ENCODE measurements at regions not wholly inside any gene's neighbourhood (a gene's known extent, or its start where the extent isn't known, plus 50 kb on each side); places are given as distances from the start of the nearest gene placed in this dataset.
"Not testable (repeated sequence)": the region's sequence is repeated elsewhere in the genome, so short reads cannot be mapped to it uniquely, and the experiment has no call there.

DNA sequence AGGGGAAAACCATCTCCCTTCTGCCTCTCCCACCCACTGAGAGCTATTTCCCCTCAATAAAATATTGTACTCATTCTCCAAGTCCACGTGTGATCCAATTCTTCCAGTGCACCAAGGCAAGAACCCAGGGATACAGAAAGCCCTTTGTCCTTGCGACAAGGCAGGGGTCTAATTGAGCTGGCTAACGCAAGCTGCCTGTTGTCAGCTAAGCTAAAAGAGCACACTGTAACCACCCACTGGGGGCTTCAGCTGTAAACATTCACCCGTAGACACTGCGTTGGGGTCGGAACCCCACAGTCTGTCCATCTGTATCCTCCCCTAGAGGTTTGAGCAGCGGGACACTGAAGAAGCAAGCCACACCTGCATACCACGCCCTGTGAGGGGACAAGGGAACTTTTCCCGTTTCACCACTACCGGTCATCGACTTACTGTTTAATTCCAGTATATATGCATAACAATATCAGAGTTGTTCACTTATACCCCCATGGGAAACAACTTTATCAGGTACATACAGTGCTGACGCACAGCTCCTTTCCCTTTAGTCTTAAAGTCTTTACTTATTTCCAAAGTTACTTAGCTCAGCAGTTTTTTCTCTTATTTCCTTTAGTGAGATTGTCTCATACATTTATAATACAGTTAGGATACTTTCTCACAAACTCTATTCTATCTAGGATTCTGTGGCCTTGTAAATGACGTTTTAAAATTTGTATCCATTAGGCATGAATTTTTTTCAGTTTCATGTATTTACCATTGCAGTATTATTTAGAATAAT, 721.6 kb downstream of the ANKRD7 start:
- H3K4me3 ChIP-seq (ENCODE audit: low read depth, low read length): no peak overlapping the region
- TF ChIP-seq, protein P1, sequence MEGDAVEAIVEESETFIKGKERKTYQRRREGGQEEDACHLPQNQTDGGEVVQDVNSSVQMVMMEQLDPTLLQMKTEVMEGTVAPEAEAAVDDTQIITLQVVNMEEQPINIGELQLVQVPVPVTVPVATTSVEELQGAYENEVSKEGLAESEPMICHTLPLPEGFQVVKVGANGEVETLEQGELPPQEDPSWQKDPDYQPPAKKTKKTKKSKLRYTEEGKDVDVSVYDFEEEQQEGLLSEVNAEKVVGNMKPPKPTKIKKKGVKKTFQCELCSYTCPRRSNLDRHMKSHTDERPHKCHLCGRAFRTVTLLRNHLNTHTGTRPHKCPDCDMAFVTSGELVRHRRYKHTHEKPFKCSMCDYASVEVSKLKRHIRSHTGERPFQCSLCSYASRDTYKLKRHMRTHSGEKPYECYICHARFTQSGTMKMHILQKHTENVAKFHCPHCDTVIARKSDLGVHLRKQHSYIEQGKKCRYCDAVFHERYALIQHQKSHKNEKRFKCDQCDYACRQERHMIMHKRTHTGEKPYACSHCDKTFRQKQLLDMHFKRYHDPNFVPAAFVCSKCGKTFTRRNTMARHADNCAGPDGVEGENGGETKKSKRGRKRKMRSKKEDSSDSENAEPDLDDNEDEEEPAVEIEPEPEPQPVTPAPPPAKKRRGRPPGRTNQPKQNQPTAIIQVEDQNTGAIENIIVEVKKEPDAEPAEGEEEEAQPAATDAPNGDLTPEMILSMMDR (IDR thresholded peaks at IDR 0.05; ENCODE audit: low read depth, low read length): no peak

DNA sequence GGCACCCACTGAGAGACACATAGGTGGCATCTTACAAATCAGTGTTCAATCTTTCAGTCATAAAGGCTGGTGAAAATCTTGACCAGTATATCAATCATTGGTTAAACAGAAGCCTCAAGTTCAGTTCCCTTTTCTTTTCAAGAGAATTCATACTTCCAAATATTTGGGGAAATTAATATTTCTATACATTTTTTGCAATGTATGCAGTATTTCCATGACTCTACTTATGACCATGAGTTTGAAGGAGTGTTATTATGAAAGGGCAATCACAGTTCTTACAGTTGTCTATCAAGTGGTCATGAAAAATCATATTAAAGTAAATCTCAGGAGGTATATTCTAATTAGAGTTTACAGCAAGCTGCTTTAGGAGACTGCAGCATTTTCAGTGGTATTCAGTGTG, 724.0 kb downstream of the ANKRD7 start:
- TF ChIP-seq, protein P1 (IDR thresholded peaks at IDR 0.05; ENCODE audit: low read depth, low read length): no peak
- no peak overlapping the region for H3K4me3 ChIP-seq (ENCODE audit: low read depth, low read length)

DNA sequence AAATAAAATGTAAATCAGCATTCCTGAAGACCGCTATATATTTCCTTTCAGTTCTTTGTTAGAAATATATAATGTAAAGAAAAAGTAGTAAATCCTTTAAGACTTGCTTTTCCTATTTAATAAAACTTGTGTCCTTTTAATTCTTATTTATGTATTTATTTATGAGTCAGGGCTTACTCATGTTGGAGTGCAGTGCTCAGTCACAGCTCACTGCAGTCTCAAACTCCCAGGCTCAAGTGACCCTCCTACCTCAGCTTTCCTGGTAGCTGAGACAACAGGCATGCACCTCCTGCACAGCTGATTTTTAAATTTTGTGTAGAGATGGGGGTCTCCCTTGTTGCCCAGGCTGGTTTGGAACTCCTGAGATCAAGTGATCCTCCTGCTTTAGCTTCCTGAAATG, 724.5 kb downstream of the ANKRD7 start:
- TF ChIP-seq, protein P1 (IDR thresholded peaks at IDR 0.05; ENCODE audit: low read depth, low read length): no peak
- no peak overlapping the region for H3K4me3 ChIP-seq (ENCODE audit: low read depth, low read length)

DNA sequence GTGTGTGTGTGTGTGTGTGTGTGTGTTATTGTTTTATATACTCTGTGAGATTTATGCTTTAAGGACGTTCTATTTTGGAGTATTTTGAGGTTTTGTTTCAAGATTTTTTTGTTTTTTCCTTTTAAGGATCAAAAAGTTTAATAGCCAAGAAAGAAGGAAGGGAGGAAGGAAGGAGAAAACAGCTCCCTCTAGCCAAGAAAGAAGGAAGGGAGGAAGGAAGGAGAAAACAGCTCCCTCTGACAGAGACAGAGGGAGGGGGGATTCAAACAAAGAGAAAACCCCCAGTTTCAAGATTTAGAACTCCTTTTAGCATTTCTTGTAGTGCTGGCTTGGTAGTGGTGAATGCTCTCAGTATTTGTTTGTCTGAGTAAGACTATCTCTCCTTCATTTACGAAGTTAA, 731.8 kb downstream of the ANKRD7 start:
- not testable (repeated sequence) for H3K4me3 ChIP-seq (ENCODE audit: low read depth, low read length)

DNA sequence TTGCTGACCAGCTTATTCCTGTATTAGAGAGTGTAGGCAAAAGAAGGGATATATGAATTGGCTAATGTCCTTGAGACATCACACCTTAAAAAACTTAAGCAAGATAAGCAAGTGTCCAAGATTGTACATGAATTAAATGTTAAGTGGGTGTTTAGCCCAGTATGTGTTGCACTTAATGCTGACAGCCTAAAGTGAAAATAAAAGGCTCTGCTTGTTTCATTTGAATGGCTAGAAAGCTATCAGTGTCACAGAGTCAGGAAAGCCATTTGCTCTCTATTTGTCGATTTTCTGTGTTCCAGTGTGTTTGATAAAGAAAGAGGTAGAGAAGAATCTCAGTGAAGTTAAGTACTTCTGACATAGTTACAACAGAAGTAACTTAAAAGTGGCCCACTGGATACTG, 744.9 kb downstream of the ANKRD7 start:
- TF ChIP-seq, protein P1 (IDR thresholded peaks at IDR 0.05; ENCODE audit: low read depth, low read length): no peak
- no peak overlapping the region for H3K4me3 ChIP-seq (ENCODE audit: low read depth, low read length)

DNA sequence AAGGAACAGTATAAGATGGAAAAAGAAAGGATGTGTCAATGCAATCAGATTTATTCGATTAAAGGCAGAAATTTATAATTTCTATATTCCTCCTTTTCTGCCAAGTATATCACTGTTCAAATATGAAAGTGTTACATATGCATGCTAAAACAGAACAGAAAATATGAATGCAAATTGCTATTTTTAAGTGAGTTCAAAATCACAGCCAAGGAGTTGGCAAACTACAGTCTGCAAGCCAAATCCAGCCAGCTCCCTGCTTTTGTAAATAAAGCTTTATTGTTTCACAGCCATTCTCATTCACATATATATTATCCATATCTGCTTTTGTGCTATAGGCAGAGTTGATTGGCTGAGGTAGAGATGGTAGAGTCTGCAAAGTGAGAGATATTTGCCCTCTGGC, 747.2 kb downstream of the ANKRD7 start:
- H3K4me3 ChIP-seq (ENCODE audit: low read depth, low read length): no peak overlapping the region
- TF ChIP-seq, protein P1 (IDR thresholded peaks at IDR 0.05; ENCODE audit: low read depth, low read length): no peak

DNA sequence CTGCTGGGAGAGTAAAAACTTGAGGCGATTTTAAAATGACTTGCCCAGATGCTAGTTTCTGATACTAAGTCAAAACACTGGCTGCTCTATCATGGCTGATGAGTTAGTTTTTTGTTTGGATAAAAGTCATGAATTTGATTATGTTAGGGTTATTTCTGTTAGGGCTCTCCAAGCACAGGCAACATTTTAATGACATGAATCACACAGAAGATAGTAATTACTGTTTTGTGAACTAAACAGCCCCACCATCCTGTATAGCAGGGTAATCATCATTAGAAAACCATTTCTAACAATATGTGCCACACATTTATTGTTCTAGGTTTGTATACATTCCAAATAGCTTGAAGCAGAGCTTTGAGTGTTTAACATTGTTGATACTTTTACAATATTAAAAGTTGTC, 750.3 kb downstream of the ANKRD7 start:
- no peak overlapping the region for H3K4me3 ChIP-seq (ENCODE audit: low read depth, low read length)
- TF ChIP-seq, protein P1 (IDR thresholded peaks at IDR 0.05; ENCODE audit: low read depth, low read length): no peak

DNA sequence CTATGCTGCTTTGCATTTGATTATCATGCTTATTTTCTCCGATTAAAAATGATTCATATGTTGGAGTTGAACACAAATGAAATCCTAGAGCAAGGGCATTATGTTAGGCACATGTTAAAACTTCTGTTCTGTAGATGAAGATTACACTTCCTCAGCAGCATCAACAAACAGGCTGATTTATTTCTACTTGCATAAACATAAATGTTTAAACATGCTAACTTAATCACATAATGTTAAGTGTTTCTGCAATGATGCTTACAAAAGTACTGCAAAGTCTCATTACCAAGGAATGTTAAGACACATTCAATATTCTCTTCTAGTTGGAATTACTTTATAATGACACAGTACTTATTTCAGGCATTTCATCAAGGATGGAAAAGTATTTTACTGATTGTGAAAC, 770.8 kb downstream of the ANKRD7 start:
- TF ChIP-seq, protein P1 (IDR thresholded peaks at IDR 0.05; ENCODE audit: low read depth, low read length): no peak
- H3K4me3 ChIP-seq (ENCODE audit: low read depth, low read length): no peak overlapping the region
